HG03442 (cell line): ENCODE measurements at regions not wholly inside any gene's neighbourhood (a gene's known extent, or its start where the extent isn't known, plus 50 kb on each side); places are given as distances from the start of the nearest gene placed in this dataset.
"Not testable (repeated sequence)": the region's sequence is repeated elsewhere in the genome, so short reads cannot be mapped to it uniquely, and the experiment has no call there.

ENCODE experiments used
- ATAC-seq: cut with Tn5 transposase; IDR thresholded peaks from one replicate; pipeline ENCODE4 v1.9.1; 2021; ENCODE audit warnings: mild to moderate bottlenecking, moderate library complexity; ENCODE audit not compliant: unreplicated experiment

GRCh38 chr9:80692751-80693150, 996.6 kb downstream of the TLE1 start:
- ATAC-seq, result no peak

GRCh38 chr9:80691229-80691628, 998.1 kb downstream of the TLE1 start:
- no peak for ATAC-seq

- ATAC-seq, result no peak
These were observed 998.9 kb downstream of the TLE1 start for GRCh38 chr9:80690349-80690939.

- no peak for ATAC-seq
These were observed 1009.4 kb downstream of the TLE1 start for GRCh38 chr9:80679916-80680315.

GRCh38 chr9:80678906-80679305, 1010.4 kb downstream of the TLE1 start:
- ATAC-seq, result no peak

- no peak for ATAC-seq
These were observed 1015.9 kb downstream of the TLE1 start for GRCh38 chr9:80673496-80673895.

- no peak for ATAC-seq
These were observed 1023.9 kb downstream of the TLE1 start for GRCh38 chr9:80665479-80665878.

- no peak for ATAC-seq
These were observed 1024.8 kb downstream of the TLE1 start for GRCh38 chr9:80664327-80665210.

GRCh38 chr9:80659751-80660150, 1029.6 kb downstream of the TLE1 start:
- ATAC-seq, result not testable (repeated sequence)

GRCh38 chr9:80651044-80651443, 1038.3 kb downstream of the TLE1 start:
- no peak for ATAC-seq

- ATAC-seq, result no peak
These were observed 1039.9 kb downstream of the TLE1 start for GRCh38 chr9:80649496-80649895.

- no peak for ATAC-seq
These were observed 1040.3 kb downstream of the TLE1 start for GRCh38 chr9:80649001-80649420.

GRCh38 chr9:80648336-80648735, 1041.0 kb downstream of the TLE1 start:
- ATAC-seq, result no peak

- ATAC-seq, result no peak
These were observed 1043.1 kb downstream of the TLE1 start for GRCh38 chr9:80646211-80646610.

- no peak for ATAC-seq
These were observed 1045.3 kb downstream of the TLE1 start for GRCh38 chr9:80644044-80644443.

- no peak for ATAC-seq
These were observed 1054.3 kb downstream of the TLE1 start for GRCh38 chr9:80635065-80635464.

GRCh38 chr9:80632041-80632440, 1057.3 kb downstream of the TLE1 start:
- ATAC-seq, result no peak

GRCh38 chr9:80622508-80622907, 1050.7 kb downstream of the TLE4 start:
- ATAC-seq, result no peak

GRCh38 chr9:80619356-80619755, 1047.6 kb downstream of the TLE4 start:
- ATAC-seq, result no peak

GRCh38 chr9:80615964-80616363, 1044.2 kb downstream of the TLE4 start:
- ATAC-seq, result no peak

- ATAC-seq, result no peak
These were observed 1034.0 kb downstream of the TLE4 start for GRCh38 chr9:80605793-80606192.

- no peak for ATAC-seq
These were observed 1033.4 kb downstream of the TLE4 start for GRCh38 chr9:80605129-80605528.
